A549 (cell line): ENCODE measurements at regions not wholly inside any gene's neighbourhood (a gene's known extent, or its start where the extent isn't known, plus 50 kb on each side); places are given as distances from the start of the nearest gene placed in this dataset.

ENCODE experiments used
- HOXA7 ChIP-seq: fragments of 250-450 bp; sonication (Bioruptor Pico); IDR thresholded peaks from 2 replicates; pipeline ENCODE4 v1.5.0; 2020; ENCODE audit warnings: mild to moderate bottlenecking, moderate library complexity
- MAX ChIP-seq: IDR thresholded peaks from 2 replicates; pipeline ENCODE4 v1.6.1; 2012
- SMC3 ChIP-seq: fragments of >200 bp; sonication (Bioruptor Twin); formaldehyde crosslinking; IDR thresholded peaks from 3 replicates; pipeline ENCODE4 v1.6.1; 2018; ENCODE audit warnings: inconsistent platforms

GRCh38 chr13:94947392-94947791 lies 235.0 kb upstream of the SOX21 start:
- TF ChIP-seq HOXA7 (CRISPR knock-in tag) (no peak), MAX (no peak), SMC3 (no peak)
